Esophagus squamous epithelium (tissue), 4 donors: ENCODE measurements at regions not wholly inside any gene's neighbourhood (a gene's known extent, or its start where the extent isn't known, plus 50 kb on each side); places are given as distances from the start of the nearest gene placed in this dataset.

Experiments
- POLR2A ChIP-seq, 4 donors: fragments of 450-650 bp; IDR thresholded peaks; one replicate each; pipeline ENCODE4 v1.6.1; 2017; ENCODE audit warnings: antibody characterized with exemption in 4 of 4, mild to moderate bottlenecking in 4 of 4, moderate library complexity in 3 of 4
- TF ChIP-seq, protein P1 (sequence below), 6 experiments: fragments of 450-650 bp in 4 of 6; fragments of 200-600 bp in 2 of 6; sonication (generic) in 2 of 6; IDR thresholded peaks; one replicate each; pipeline ENCODE4 v1.5.1; 2016 to 2019; ENCODE audit warnings: antibody characterized with exemption in 6 of 6, mild to moderate bottlenecking in 4 of 6, moderate library complexity in 4 of 6

DNA sequence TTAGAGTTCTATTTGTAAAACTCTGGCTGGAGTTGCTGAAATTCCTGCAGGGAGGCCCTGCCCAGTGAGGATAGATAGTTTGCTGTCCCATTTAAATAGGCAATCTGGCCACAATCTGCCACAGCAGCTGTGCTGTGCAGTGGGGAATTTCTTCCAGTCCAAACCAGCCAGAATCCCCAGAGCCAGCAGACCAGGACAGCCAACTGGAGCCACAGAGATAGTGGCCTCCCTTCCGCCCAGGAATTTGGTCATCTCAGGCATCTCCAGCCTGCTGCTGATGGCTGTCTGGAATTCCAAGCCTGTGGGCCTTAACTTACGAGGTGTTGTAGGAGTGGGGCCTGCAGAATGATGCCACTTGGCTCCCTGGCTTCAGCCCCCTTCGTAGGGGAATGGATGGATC lies 643.4 kb downstream of the DNAJB9 start:
- TF ChIP-seq, protein P1, sequence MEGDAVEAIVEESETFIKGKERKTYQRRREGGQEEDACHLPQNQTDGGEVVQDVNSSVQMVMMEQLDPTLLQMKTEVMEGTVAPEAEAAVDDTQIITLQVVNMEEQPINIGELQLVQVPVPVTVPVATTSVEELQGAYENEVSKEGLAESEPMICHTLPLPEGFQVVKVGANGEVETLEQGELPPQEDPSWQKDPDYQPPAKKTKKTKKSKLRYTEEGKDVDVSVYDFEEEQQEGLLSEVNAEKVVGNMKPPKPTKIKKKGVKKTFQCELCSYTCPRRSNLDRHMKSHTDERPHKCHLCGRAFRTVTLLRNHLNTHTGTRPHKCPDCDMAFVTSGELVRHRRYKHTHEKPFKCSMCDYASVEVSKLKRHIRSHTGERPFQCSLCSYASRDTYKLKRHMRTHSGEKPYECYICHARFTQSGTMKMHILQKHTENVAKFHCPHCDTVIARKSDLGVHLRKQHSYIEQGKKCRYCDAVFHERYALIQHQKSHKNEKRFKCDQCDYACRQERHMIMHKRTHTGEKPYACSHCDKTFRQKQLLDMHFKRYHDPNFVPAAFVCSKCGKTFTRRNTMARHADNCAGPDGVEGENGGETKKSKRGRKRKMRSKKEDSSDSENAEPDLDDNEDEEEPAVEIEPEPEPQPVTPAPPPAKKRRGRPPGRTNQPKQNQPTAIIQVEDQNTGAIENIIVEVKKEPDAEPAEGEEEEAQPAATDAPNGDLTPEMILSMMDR (IDR thresholded peaks at IDR 0.05): no peak
- no peak for TF ChIP-seq POLR2A (IDR thresholded peaks at IDR 0.05)
